Body of pancreas (tissue), 4 donors: ENCODE measurements at regions not wholly inside any gene's neighbourhood (a gene's known extent, or its start where the extent isn't known, plus 50 kb on each side); places are given as distances from the start of the nearest gene placed in this dataset.

Experiments used
- ATAC-seq: fragments of 150-250 bp; one replicate; pipeline ENCODE4 v1.9.1; 2016
- DNase-seq, 4 donors: peaks; one replicate each; pipeline ENCODE4 v3.0.0-alpha.2; 2019
- H3K27ac ChIP-seq, 4 donors: fragments of 200-600 bp; sonication (generic); 1 replicate in 3 of 4; 2 replicates in 1 of 4; pipeline versions ENCODE4 v1.5.1 to v1.6.1; 2016 to 2019; ENCODE audit warnings: mild to moderate bottlenecking in 1 of 4, mixed read lengths in 1 of 4, moderate library complexity in 1 of 4
- H3K27me3 ChIP-seq, 2 donors: fragments of 200-600 bp; sonication (generic); one replicate each; pipeline ENCODE4 v1.6.0; 2016; ENCODE audit warnings: mild to moderate bottlenecking in 1 of 2
- H3K36me3 ChIP-seq, 2 donors: fragments of 200-600 bp; sonication (generic); replicated peaks in 1 of 2; 2 replicates each; pipeline ENCODE4 v1.5.1; 2016; ENCODE audit warnings: low read depth in 2 of 2; ENCODE audit not compliant: insufficient read depth in 1 of 2
- H3K4me1 ChIP-seq: fragments of 200-600 bp; sonication (generic); one replicate; pipeline ENCODE4 v1.6.0; 2016
- H3K4me3 ChIP-seq, 2 donors: fragments of 200-600 bp; sonication (generic); 1 replicate in 1 of 2; 2 replicates in 1 of 2; pipeline ENCODE4 v1.5.1; 2016 to 2019
- H3K9me3 ChIP-seq, 3 donors: fragments of 200-600 bp; sonication (generic); 1 replicate in 2 of 3; 2 replicates in 1 of 3; pipeline ENCODE4 v1.5.1; 2016
- CTCF ChIP-seq, 7 experiments: fragments of 450-650 bp in 4 of 7; fragments of 200-600 bp in 3 of 7; sonication (generic) in 3 of 7; IDR thresholded peaks; one replicate each; pipeline ENCODE4 v1.5.1; 2016 to 2019; ENCODE audit warnings: antibody characterized with exemption in 7 of 7
- POLR2A ChIP-seq, 3 donors: fragments of 450-650 bp; IDR thresholded peaks; one replicate each; pipeline ENCODE4 v1.6.1; 2016; ENCODE audit warnings: antibody characterized with exemption in 3 of 3, mild to moderate bottlenecking in 2 of 3
- WGBS, 2 donors: methylation state at CpG; one replicate each; pipeline ENCODE4 v1.1.5; 2017; 5-methylcytosine and 5-hydroxymethylcytosine counted together
- intact Hi-C: fragments of 100-400 bp; cut with DNase I; formaldehyde crosslinking; loops from one replicate; pipeline ENCODE4 v1.15.1; 2023

GRCh38 chr2:16462958-16463357 is 202.7 kb downstream of the CYRIA start:
- WGBS, 2 donors = 47 to 52% methylated on average over 5 of the region's 5 CpGs
- no peak for DNase-seq
- no peak overlapping the region for H3K27ac ChIP-seq
- ATAC-seq = no peak
- no peaks in the 10 kb centered on the region for H3K36me3 ChIP-seq
- H3K27me3 ChIP-seq = no peaks in the 10 kb centered on the region
- TF ChIP-seq CTCF (IDR thresholded peaks at IDR 0.05) = no peak
- TF ChIP-seq POLR2A (IDR thresholded peaks at IDR 0.05) = no peak
- H3K9me3 ChIP-seq = no peaks in the 10 kb centered on the region
- intact Hi-C loops = no loop called here
- no peaks in the 10 kb centered on the region for H3K4me1 ChIP-seq
- H3K4me3 ChIP-seq = no peak overlapping the region

- 71 to 72% methylated on average over 4 of the region's 4 CpGs for WGBS, 2 donors
- intact Hi-C loops = no loop called here
These were observed 204.0 kb downstream of the CYRIA start for GRCh38 chr2:16461672-16462071.

GRCh38 chr2:16459606-16460005 is 206.0 kb downstream of the CYRIA start:
- Histone ChIP-seq H3K4me3 (no peak overlapping the region), H3K27ac (no peak overlapping the region), H3K4me1 (no peaks in the 10 kb centered on the region), H3K9me3 (no peaks in the 10 kb centered on the region), H3K36me3 (no peaks in the 10 kb centered on the region), H3K27me3 (no peaks in the 10 kb centered on the region)
- ATAC-seq = no peak
- intact Hi-C loops = no loop called here
- TF ChIP-seq POLR2A (IDR thresholded peaks at IDR 0.05) = no peak
- no peak for TF ChIP-seq CTCF (IDR thresholded peaks at IDR 0.05)
- DNase-seq = no peak

More at GRCh38 chr2:16461672-16462071, 204.0 kb downstream of the CYRIA start:
- no peak for ATAC-seq
- Histone ChIP-seq H3K9me3 (no peaks in the 10 kb centered on the region), H3K27ac (no peak overlapping the region), H3K27me3 (no peaks in the 10 kb centered on the region), H3K36me3 (no peaks in the 10 kb centered on the region), H3K4me3 (no peak overlapping the region), H3K4me1 (no peaks in the 10 kb centered on the region)
- TF ChIP-seq POLR2A (IDR thresholded peaks at IDR 0.05) (no peak), CTCF (IDR thresholded peaks at IDR 0.05) (no peak)
- no peak for DNase-seq

- 88 to 89% methylated on average over 2 of the region's 2 CpGs for WGBS, 2 donors
These were observed 211.0 kb downstream of the CYRIA start for GRCh38 chr2:16454621-16455020.

More at GRCh38 chr2:16454621-16455020, 211.0 kb downstream of the CYRIA start:
- H3K9me3 ChIP-seq = no peaks in the 10 kb centered on the region
- H3K36me3 ChIP-seq = no peaks in the 10 kb centered on the region
- no peak for TF ChIP-seq CTCF (IDR thresholded peaks at IDR 0.05)
- TF ChIP-seq POLR2A (IDR thresholded peaks at IDR 0.05) = no peak
- no peak for ATAC-seq
- H3K4me1 ChIP-seq = no peaks in the 10 kb centered on the region
- H3K27me3 ChIP-seq = no peaks in the 10 kb centered on the region
- intact Hi-C loops = no loop called here
- DNase-seq = no peak
- H3K27ac ChIP-seq = no peak overlapping the region
- no peak overlapping the region for H3K4me3 ChIP-seq
